ENCODE measurements at regions not wholly inside any gene's neighbourhood (a gene's known extent, or its start where the extent isn't known, plus 50 kb on each side); places are given as distances from the start of the nearest gene placed in this dataset.

DNA sequence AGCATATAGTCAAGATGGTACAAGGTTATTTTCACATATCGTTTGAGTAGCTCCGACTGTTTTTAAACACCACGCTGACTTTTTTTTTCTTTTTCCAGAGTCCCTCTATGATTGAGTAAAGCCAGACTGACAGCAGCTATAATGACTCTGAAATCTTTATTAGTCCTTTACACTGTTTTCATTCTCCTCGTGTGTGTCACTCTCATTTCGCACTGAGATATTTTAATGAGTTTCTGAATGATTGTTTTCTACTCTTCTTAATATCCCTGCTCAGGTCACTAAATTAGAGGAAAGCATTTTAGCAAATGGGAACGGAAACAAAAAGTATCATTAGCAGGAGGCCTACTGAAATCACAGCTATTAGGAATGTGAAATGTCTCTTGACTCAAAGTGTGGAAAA is 162.3 kb upstream of the MTPN start:
- TF ChIP-seq ZFX (IDR thresholded peaks at IDR 0.05) (no peak), CTCF (conservative IDR thresholded peaks at IDR 0.05) (no peak)
- no peak overlapping the region for H3K27ac ChIP-seq

DNA sequence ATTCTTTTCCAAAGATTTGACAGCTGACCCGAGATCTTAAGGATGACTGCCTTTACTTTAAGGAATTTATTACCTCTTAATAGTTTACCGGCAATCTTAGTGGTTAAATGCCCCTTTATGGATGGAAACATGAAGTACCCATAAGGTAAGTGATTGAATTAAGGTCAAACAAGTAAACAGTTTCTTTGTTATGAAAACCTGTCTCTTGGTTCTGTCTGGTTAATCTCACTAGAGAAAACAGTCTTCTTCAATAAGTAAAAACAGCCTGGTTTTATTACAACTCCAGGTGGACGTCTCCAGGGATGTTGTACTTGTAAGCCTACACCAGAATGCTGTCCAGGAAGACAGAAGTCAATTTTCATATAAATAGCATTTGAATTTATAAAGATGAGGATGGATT is 161.8 kb upstream of the MTPN start:
- no peak overlapping the region for H3K27ac ChIP-seq
- no peak for TF ChIP-seq ZFX (IDR thresholded peaks at IDR 0.05)
- no peak for TF ChIP-seq CTCF (conservative IDR thresholded peaks at IDR 0.05)

- no peak overlapping the region for H3K27ac ChIP-seq
- TF ChIP-seq CTCF (conservative IDR thresholded peaks at IDR 0.05) (no peak), ZFX (IDR thresholded peaks at IDR 0.05) (no peak)
Observed at GRCh38 chr7:136136906-136137454, 159.8 kb upstream of the MTPN start.

DNA sequence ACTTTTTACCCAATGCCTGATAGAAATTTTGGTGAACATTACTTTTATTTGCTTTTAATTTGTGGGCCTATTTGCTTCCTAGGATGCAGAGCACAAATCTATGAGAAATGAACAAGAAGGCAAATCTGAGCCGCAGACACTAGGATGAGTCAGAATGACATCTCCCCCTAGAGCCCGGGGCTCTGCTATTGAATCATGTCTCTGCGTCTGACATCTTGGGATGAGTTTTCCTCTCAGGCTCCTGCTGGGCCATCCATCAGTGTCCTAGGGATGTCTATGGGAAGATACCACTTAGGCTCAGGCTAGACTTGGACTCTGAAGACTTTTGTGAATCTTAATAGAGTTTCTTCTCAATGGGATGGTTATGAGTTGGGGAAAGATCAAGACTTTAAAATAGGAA is 157.3 kb upstream of the MTPN start:
- TF ChIP-seq ZFX (IDR thresholded peaks at IDR 0.05) (no peak), CTCF (conservative IDR thresholded peaks at IDR 0.05) (no peak)
- no peak overlapping the region; the same call in 1 of the 2 replicates for H3K27ac ChIP-seq

DNA sequence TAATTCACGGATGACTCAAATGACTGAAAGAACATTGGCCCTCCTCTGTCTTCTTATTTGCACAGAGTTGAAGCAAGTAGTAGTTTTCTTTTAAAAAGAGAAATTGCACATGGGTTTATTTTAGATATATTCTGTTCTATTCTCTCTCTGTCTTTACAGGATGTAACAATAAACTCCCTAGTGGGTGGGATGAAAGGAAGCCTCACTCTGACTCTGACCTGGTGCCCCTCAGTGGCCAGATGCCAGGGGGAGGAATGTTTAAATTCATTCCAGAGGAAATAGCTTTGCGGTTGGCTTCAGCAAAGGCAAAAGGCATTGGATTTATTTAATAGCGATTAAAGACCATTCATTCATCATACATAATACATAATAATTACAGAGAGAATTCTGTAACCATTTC is 156.4 kb upstream of the MTPN start:
- no peak overlapping the region for H3K27ac ChIP-seq
- no peak for TF ChIP-seq ZFX (IDR thresholded peaks at IDR 0.05)
- no peak for TF ChIP-seq CTCF (conservative IDR thresholded peaks at IDR 0.05)

- H3K27ac ChIP-seq, result no peak overlapping the region
- TF ChIP-seq CTCF (conservative IDR thresholded peaks at IDR 0.05), result no peak
- no peak for TF ChIP-seq ZFX (IDR thresholded peaks at IDR 0.05)
Observed at GRCh38 chr7:136131304-136131630, 154.1 kb upstream of the MTPN start.

DNA sequence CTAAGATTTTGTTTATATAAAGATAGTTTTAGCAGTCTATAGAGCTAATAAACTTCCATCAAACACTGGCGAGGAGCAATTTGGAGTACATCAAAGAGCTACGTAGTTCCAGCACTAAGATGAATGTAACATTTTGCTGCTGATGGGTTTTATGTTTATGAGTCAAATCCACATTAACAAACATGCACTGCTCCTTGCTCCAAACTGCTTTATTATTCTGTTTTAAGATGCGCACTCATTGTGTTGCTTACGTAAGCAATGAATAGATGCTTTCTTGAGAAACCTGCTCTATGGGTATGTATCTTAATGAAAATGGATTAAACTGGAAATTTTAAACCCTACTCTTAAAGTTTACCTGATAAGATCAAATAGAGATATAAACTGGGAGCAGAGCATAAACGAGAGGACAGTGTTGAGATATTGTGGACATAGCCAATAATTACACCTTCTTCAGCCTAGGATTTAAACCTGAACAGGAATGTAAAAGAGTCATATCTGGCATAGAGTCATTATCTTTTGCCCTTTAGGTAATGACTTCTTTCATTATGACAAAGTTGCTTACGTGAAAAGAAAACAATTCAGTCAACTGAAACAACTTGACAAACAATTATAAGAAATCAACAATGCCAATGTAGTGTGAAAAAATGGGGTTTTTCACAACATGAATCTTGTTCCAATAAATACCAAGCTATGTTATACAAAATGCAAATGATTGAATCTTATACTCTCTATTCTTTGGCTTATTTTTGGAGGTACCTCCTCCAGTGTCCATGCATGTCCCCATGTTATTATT is 153.5 kb upstream of the MTPN start:
- H3K27ac ChIP-seq, result no peak overlapping the region
- TF ChIP-seq ZFX (IDR thresholded peaks at IDR 0.05) (no peak), CTCF (conservative IDR thresholded peaks at IDR 0.05) (no peak)

Data from C4-2B (cell line).